ENCODE measurements at regions not wholly inside any gene's neighbourhood (a gene's known extent, or its start where the extent isn't known, plus 50 kb on each side); places are given as distances from the start of the nearest gene placed in this dataset.
"Not testable (repeated sequence)": the region's sequence is repeated elsewhere in the genome, so short reads cannot be mapped to it uniquely, and the experiment has no call there.

GRCh38 chrX:40374486-40374885 is 206.3 kb upstream of the ATP6AP2 start:
- Histone ChIP-seq H3K4me3 (ENCODE audit: low read depth, low read length) (no peak overlapping the region), H3K9me3 (no peaks in the 10 kb centered on the region), H3K4me1 (no peaks in the 10 kb centered on the region), H3K36me3 (no peaks in the 10 kb centered on the region), H3K27me3 (no peaks in the 10 kb centered on the region)
- DNase-seq, result no peak
- TF ChIP-seq CTCF (IDR thresholded peaks at IDR 0.05; ENCODE audit: low read depth, low read length), result no peak

GRCh38 chrX:40373641-40374040 is 207.1 kb upstream of the ATP6AP2 start:
- DNase-seq, result no peak

GRCh38 chrX:40373025-40373424 is 207.7 kb upstream of the ATP6AP2 start:
- no peaks in the 10 kb centered on the region for H3K9me3 ChIP-seq
- no peak for DNase-seq
- no peaks in the 10 kb centered on the region for H3K27me3 ChIP-seq
- no peaks in the 10 kb centered on the region for H3K4me1 ChIP-seq
- TF ChIP-seq CTCF (IDR thresholded peaks at IDR 0.05; ENCODE audit: low read depth, low read length), result no peak
- no peaks in the 10 kb centered on the region for H3K36me3 ChIP-seq
- no peak overlapping the region for H3K4me3 ChIP-seq (ENCODE audit: low read depth, low read length)

More at GRCh38 chrX:40373641-40374040, 207.1 kb upstream of the ATP6AP2 start:
- Histone ChIP-seq H3K4me3 (ENCODE audit: low read depth, low read length) (no peak overlapping the region), H3K36me3 (no peaks in the 10 kb centered on the region), H3K4me1 (no peaks in the 10 kb centered on the region), H3K9me3 (no peaks in the 10 kb centered on the region), H3K27me3 (no peaks in the 10 kb centered on the region)
- no peak for TF ChIP-seq CTCF (IDR thresholded peaks at IDR 0.05; ENCODE audit: low read depth, low read length)

GRCh38 chrX:40371376-40371775 is 209.4 kb upstream of the ATP6AP2 start:
- Histone ChIP-seq H3K9me3 (no peaks in the 10 kb centered on the region), H3K27me3 (no peaks in the 10 kb centered on the region), H3K4me1 (no peaks in the 10 kb centered on the region)

GRCh38 chrX:40368611-40369061 is 212.1 kb upstream of the ATP6AP2 start:
- no peak for DNase-seq
- no peaks in the 10 kb centered on the region for H3K36me3 ChIP-seq
- no peaks in the 10 kb centered on the region for H3K9me3 ChIP-seq
- H3K27me3 ChIP-seq, result no peaks in the 10 kb centered on the region
- no peak overlapping the region for H3K4me3 ChIP-seq (ENCODE audit: low read depth, low read length)
- TF ChIP-seq CTCF (IDR thresholded peaks at IDR 0.05; ENCODE audit: low read depth, low read length), result no peak
- no peaks in the 10 kb centered on the region for H3K4me1 ChIP-seq

More at GRCh38 chrX:40371376-40371775, 209.4 kb upstream of the ATP6AP2 start:
- DNase-seq, result no peak
- H3K36me3 ChIP-seq, result no peaks in the 10 kb centered on the region
- no peak overlapping the region for H3K4me3 ChIP-seq (ENCODE audit: low read depth, low read length)
- TF ChIP-seq CTCF (IDR thresholded peaks at IDR 0.05; ENCODE audit: low read depth, low read length), result no peak

GRCh38 chrX:40366661-40367060 is 214.1 kb upstream of the ATP6AP2 start:
- Histone ChIP-seq H3K9me3 (no peaks in the 10 kb centered on the region), H3K4me3 (ENCODE audit: low read depth, low read length) (no peak overlapping the region), H3K36me3 (no peaks in the 10 kb centered on the region), H3K4me1 (no peaks in the 10 kb centered on the region), H3K27me3 (no peaks in the 10 kb centered on the region)
- DNase-seq, result no peak
- TF ChIP-seq CTCF (IDR thresholded peaks at IDR 0.05; ENCODE audit: low read depth, low read length), result no peak

GRCh38 chrX:40362291-40362690 is 218.5 kb upstream of the ATP6AP2 start:
- H3K9me3 ChIP-seq; H3K36me3 ChIP-seq; H3K27me3 ChIP-seq; DNase-seq; H3K4me3 ChIP-seq (ENCODE audit: low read depth, low read length); H3K4me1 ChIP-seq: not testable (repeated sequence)

Data from BE2C (cell line).